GM12864 (cell line): ENCODE measurements at regions not wholly inside any gene's neighbourhood (a gene's known extent, or its start where the extent isn't known, plus 50 kb on each side); places are given as distances from the start of the nearest gene placed in this dataset.

Experiments
- DNase-seq: peaks from one replicate; pipeline ENCODE4 v3.0.0-alpha.2; 2011; ENCODE audit warnings: low read depth
- H3K4me3 ChIP-seq: 2 replicates; pipeline ENCODE4 v1.5.1; 2011; ENCODE audit warnings: mild to moderate bottlenecking, low read depth, low read length, control low read depth
- CTCF ChIP-seq: IDR thresholded peaks from 2 replicates; pipeline ENCODE4 v1.5.1; 2011; ENCODE audit warnings: low read depth, mild to moderate bottlenecking, moderate library complexity, low read length, control low read depth, inconsistent platforms; ENCODE audit errors: missing control alignments

GRCh38 chr21:35477622-35478021, 428.5 kb upstream of the RUNX1 start:
- DNase-seq = no peak
- H3K4me3 ChIP-seq = no peak overlapping the region
- TF ChIP-seq CTCF = no peak

GRCh38 chr21:35476621-35477395, 427.7 kb upstream of the RUNX1 start:
- TF ChIP-seq CTCF = no peak
- DNase-seq = no peak
- H3K4me3 ChIP-seq = no peak overlapping the region

GRCh38 chr21:35475762-35476161, 426.7 kb upstream of the RUNX1 start:
- no peak for TF ChIP-seq CTCF
- DNase-seq = no peak
- no peak overlapping the region for H3K4me3 ChIP-seq

GRCh38 chr21:35475009-35475408, 425.9 kb upstream of the RUNX1 start:
- no peak for DNase-seq
- H3K4me3 ChIP-seq = no peak overlapping the region
- no peak for TF ChIP-seq CTCF

GRCh38 chr21:35473496-35473895, 424.4 kb upstream of the RUNX1 start:
- TF ChIP-seq CTCF = no peak
- H3K4me3 ChIP-seq = no peak overlapping the region
- no peak for DNase-seq

- H3K4me3 ChIP-seq = no peak overlapping the region
- no peak for TF ChIP-seq CTCF
- no peak for DNase-seq
These were observed 421.4 kb upstream of the RUNX1 start for GRCh38 chr21:35470522-35470921.

- DNase-seq = no peak
- no peak overlapping the region for H3K4me3 ChIP-seq
- no peak for TF ChIP-seq CTCF
These were observed 420.4 kb upstream of the RUNX1 start for GRCh38 chr21:35469498-35469897.
